ENCODE measurements at regions not wholly inside any gene's neighbourhood (a gene's known extent, or its start where the extent isn't known, plus 50 kb on each side); places are given as distances from the start of the nearest gene placed in this dataset.

DNA sequence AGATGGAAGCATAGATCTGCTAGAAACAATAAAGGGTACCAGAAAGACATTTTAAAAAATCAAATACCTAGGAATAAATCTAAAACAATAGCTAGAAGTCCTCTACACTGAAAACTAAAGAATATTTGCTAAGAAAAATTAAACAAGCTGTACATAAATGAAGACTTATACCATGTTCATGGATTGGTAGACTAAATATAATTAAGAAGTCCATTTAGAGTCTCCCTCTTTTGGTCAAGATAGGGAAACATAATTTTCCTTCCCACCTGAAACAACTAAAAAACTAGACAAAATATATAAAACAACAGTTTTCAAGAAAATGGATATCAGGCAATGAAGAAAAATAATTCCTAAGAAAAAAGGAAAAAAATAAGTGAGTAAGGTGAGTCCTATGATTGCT lies 120.0 kb upstream of the TAB2 start:
- no peaks in the 10 kb centered on the region for H3K27me3 ChIP-seq (ENCODE audit: insufficient read depth, low read depth)
- no peak overlapping the region for H3K4me3 ChIP-seq (IDR thresholded peaks at IDR 0.05; ENCODE audit: insufficient read depth, low read depth, low read length)
- no peaks in the 10 kb centered on the region for H3K4me1 ChIP-seq (ENCODE audit: low read depth, poor library complexity, severe bottlenecking)
- no peak overlapping the region for H2AFZ ChIP-seq (ENCODE audit: low read depth)
- no peak overlapping the region for H3K4me2 ChIP-seq
- no peak overlapping the region for H3K9ac ChIP-seq
- H4K20me1 ChIP-seq (ENCODE audit: insufficient read depth): no peaks in the 10 kb centered on the region
- no peaks in the 10 kb centered on the region for H3K79me2 ChIP-seq (ENCODE audit: insufficient read depth, low read depth)
- H3K27ac ChIP-seq: no peak overlapping the region
- no peaks in the 10 kb centered on the region for H3K36me3 ChIP-seq (ENCODE audit: insufficient read depth)
- TF ChIP-seq, protein P1, sequence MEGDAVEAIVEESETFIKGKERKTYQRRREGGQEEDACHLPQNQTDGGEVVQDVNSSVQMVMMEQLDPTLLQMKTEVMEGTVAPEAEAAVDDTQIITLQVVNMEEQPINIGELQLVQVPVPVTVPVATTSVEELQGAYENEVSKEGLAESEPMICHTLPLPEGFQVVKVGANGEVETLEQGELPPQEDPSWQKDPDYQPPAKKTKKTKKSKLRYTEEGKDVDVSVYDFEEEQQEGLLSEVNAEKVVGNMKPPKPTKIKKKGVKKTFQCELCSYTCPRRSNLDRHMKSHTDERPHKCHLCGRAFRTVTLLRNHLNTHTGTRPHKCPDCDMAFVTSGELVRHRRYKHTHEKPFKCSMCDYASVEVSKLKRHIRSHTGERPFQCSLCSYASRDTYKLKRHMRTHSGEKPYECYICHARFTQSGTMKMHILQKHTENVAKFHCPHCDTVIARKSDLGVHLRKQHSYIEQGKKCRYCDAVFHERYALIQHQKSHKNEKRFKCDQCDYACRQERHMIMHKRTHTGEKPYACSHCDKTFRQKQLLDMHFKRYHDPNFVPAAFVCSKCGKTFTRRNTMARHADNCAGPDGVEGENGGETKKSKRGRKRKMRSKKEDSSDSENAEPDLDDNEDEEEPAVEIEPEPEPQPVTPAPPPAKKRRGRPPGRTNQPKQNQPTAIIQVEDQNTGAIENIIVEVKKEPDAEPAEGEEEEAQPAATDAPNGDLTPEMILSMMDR (conservative IDR thresholded peaks at IDR 0.05; ENCODE audit: low read depth, low read length): no peak

DNA sequence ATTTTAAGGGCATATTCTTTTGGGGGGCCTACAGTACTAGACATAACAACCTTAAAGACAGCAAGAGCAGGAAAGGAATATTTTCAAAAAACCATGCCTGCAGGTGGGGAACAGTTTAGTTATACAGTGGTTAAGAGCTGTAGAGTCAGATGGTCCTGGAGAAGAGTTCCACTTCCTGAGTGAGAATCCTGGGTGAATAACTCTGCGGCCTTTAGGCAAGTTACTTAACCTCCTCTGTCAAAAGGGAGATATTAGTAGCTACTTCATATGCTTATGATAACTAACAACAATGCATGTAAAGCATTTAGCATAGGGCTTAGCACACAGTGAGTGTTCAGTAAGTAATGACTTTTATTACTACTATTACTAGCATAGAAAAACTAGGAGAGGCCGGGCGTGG lies 119.2 kb upstream of the TAB2 start:
- no peak overlapping the region for H3K9ac ChIP-seq
- no peaks in the 10 kb centered on the region for H3K79me2 ChIP-seq (ENCODE audit: insufficient read depth, low read depth)
- no peaks in the 10 kb centered on the region for H3K36me3 ChIP-seq (ENCODE audit: insufficient read depth)
- H3K4me2 ChIP-seq: no peak overlapping the region
- H3K27ac ChIP-seq: no peak overlapping the region
- H3K4me3 ChIP-seq (IDR thresholded peaks at IDR 0.05; ENCODE audit: insufficient read depth, low read depth, low read length): no peak overlapping the region
- H3K27me3 ChIP-seq (ENCODE audit: insufficient read depth, low read depth): no peaks in the 10 kb centered on the region
- TF ChIP-seq, protein P1 (conservative IDR thresholded peaks at IDR 0.05; ENCODE audit: low read depth, low read length): no peak
- H2AFZ ChIP-seq (ENCODE audit: low read depth): no peak overlapping the region
- H4K20me1 ChIP-seq (ENCODE audit: insufficient read depth): no peaks in the 10 kb centered on the region
- H3K4me1 ChIP-seq (ENCODE audit: low read depth, poor library complexity, severe bottlenecking): no peaks in the 10 kb centered on the region

DNA sequence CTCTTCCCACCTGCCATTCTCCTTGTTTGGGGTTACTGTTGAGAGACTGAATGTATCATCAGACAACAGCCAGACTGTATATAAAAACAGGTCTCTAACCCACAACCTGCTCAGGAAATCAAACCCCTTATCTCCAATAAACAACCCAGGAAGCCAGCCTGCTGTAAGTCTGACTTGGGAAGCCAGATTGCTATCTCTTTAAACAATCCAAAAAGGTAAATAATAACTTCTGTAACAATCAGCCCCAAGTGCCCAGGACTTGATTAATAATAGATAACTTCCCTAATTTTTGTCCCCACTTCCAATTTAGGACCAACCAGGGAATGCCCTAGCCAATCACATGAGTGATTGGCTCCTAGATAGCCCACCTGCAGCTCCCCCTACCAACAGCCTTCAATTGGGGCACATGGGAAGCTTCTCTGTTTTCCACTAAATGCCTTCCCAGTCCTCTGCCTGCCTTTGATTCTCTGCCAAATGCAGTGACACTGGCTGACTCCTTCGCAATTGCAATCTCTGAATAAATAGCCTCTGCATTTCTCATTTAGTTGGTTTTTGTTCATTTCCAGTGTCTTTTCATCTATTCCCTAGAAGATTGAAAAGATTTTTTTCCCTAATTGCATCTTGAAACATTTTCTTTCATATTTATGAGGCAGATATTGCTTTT lies 117.1 kb upstream of the TAB2 start:
- Histone ChIP-seq H4K20me1 (ENCODE audit: insufficient read depth) (no peaks in the 10 kb centered on the region), H3K4me3 (IDR thresholded peaks at IDR 0.05; ENCODE audit: insufficient read depth, low read depth, low read length) (no peak overlapping the region)
- TF ChIP-seq, protein P1 (conservative IDR thresholded peaks at IDR 0.05; ENCODE audit: low read depth, low read length): no peak

DNA sequence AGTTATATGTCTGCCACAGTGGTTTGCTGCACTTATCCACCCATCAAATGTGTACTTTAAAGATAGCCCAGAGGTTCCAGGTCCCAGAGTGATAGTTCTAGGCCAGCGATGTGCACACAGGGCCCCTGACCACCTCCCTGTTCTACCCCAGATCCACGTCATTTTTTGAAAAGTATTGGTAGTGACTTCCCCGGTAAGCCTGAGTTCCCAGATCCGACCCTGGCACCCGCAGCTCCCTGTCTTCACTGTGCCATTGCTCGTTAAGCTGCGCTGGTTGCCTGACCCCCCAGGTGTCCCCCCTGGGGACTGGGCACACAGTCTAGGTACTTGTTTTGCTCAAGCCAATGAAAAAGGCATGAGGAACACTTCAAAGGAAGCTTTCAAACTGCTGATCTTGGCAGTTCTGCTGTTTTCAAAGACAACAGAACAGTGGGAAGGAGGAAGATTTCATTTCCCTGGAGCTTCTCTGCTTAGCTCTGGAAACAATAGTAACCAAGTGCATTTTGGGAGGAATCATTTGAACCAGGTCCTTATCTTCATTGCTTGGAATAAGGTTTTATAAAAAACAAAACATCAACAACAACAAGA lies 116.3 kb upstream of the TAB2 start:
- Histone ChIP-seq H3K4me2 (no peak overlapping the region), H3K36me3 (ENCODE audit: insufficient read depth) (no peaks in the 10 kb centered on the region), H3K4me3 (IDR thresholded peaks at IDR 0.05; ENCODE audit: insufficient read depth, low read depth, low read length) (no peak overlapping the region), H4K20me1 (ENCODE audit: insufficient read depth) (no peaks in the 10 kb centered on the region), H3K27ac (no peak overlapping the region), H3K79me2 (ENCODE audit: insufficient read depth, low read depth) (no peaks in the 10 kb centered on the region), H3K4me1 (ENCODE audit: low read depth, poor library complexity, severe bottlenecking) (no peaks in the 10 kb centered on the region), H3K9ac (no peak overlapping the region), H2AFZ (ENCODE audit: low read depth) (no peak overlapping the region), H3K27me3 (ENCODE audit: insufficient read depth, low read depth) (no peaks in the 10 kb centered on the region)
- TF ChIP-seq, protein P1 (conservative IDR thresholded peaks at IDR 0.05; ENCODE audit: low read depth, low read length): no peak

More for the DNA sequence above, 117.1 kb upstream of the TAB2 start:
- H3K27ac ChIP-seq: no peak overlapping the region
- no peaks in the 10 kb centered on the region for H3K79me2 ChIP-seq (ENCODE audit: insufficient read depth, low read depth)
- H3K9ac ChIP-seq: no peak overlapping the region
- H3K27me3 ChIP-seq (ENCODE audit: insufficient read depth, low read depth): no peaks in the 10 kb centered on the region
- no peak overlapping the region for H2AFZ ChIP-seq (ENCODE audit: low read depth)
- H3K4me2 ChIP-seq: no peak overlapping the region
- no peaks in the 10 kb centered on the region for H3K36me3 ChIP-seq (ENCODE audit: insufficient read depth)
- no peaks in the 10 kb centered on the region for H3K4me1 ChIP-seq (ENCODE audit: low read depth, poor library complexity, severe bottlenecking)
